Psoas muscle (tissue), 7 donors: ENCODE measurements at regions not wholly inside any gene's neighbourhood (a gene's known extent, or its start where the extent isn't known, plus 50 kb on each side); places are given as distances from the start of the nearest gene placed in this dataset.

Experiments
- ATAC-seq, 4 donors: fragments of 200-7000 bp; cut with Tn5 transposase; one replicate each; pipeline ENCODE4 v1.9.1; 2020; ENCODE audit warnings: moderate library complexity in 3 of 4, mild to moderate bottlenecking in 2 of 4
- DNase-seq, 2 donors: peaks; one replicate each; pipeline ENCODE4 v3.0.0-alpha.2; 2020
- H3K27ac ChIP-seq: fragments of 200-600 bp; one replicate; pipeline ENCODE4 v1.8.0; 2022
- H3K27me3 ChIP-seq, 3 donors: fragments of 200-600 bp in 1 of 3; one replicate each; pipeline versions ENCODE4 v1.6.1 to v1.8.0; 2013 to 2022; ENCODE audit warnings: low read length in 2 of 3, mild to moderate bottlenecking in 2 of 3, moderate library complexity in 1 of 3; ENCODE audit not compliant: insufficient read depth in 3 of 3
- H3K36me3 ChIP-seq, 2 donors: fragments of 200-600 bp in 1 of 2; one replicate each; pipeline versions ENCODE4 v1.6.1 to v1.8.0; 2013 to 2022; ENCODE audit warnings: low read depth in 1 of 2, mild to moderate bottlenecking in 1 of 2, moderate library complexity in 1 of 2; ENCODE audit not compliant: insufficient read depth in 1 of 2
- H3K4me1 ChIP-seq: fragments of 200-600 bp; one replicate; pipeline ENCODE4 v1.8.0; 2022
- H3K4me3 ChIP-seq: fragments of 200-600 bp; one replicate; pipeline ENCODE4 v1.8.0; 2022; ENCODE audit warnings: mild to moderate bottlenecking
- H3K9me3 ChIP-seq: fragments of 200-600 bp; one replicate; pipeline ENCODE4 v1.8.0; 2022
- WGBS, 3 donors: extraction: QIAGEN DNeasy Blood & Tissue Kit; methylation state at CpG; one replicate each; pipeline versions ENCODE4 v1.1.6 to v1.1.7; 2013; 5-methylcytosine and 5-hydroxymethylcytosine counted together
- intact Hi-C, 2 donors: fragments of 100-400 bp; cut with DNase I; formaldehyde crosslinking; loops; one replicate each; pipeline versions ENCODE4 v1.11.0 to v1.14.2; 2022
- TF ChIP-seq, protein P1 (sequence below): fragments of 200-600 bp; IDR thresholded peaks from one replicate; pipeline ENCODE4 v1.8.0; 2022; ENCODE audit warnings: antibody characterized with exemption
- donor health status: healthy with polysubstance abuse.
- donor health status: DM: no; HTN: no; CAD: no; lungs with moderate emphysema.
- donor health status: Bipolar disorder and iron deficiency.
- donor health status: healthy.
- donor health status: DM: yes; HTN: yes; CAD: no.
- donor health status: DM: no; HTN: no; CAD: no.
- donor health status: DM: yes; HTN: yes; CAD: no.

DNA sequence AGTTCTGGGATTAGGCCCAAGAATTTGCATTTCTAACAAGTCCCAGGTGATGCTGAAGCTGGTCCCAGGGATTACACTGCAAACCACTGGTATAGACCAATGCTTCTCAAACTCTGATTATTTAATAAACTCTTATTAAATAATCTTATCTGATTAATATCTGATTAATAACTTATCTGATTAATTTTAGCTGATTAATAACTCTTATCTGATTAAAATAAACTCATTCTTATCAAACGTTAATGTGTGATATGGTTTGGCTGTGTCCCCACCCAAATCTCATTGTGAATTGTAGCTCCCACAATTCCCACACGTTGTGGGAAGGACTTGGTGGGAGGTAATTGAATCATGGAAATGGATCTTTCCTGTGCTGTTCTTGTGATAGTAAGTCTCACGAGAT, 78.6 kb upstream of the TANC2 start:
- no peak for DNase-seq
- TF ChIP-seq, protein P1, sequence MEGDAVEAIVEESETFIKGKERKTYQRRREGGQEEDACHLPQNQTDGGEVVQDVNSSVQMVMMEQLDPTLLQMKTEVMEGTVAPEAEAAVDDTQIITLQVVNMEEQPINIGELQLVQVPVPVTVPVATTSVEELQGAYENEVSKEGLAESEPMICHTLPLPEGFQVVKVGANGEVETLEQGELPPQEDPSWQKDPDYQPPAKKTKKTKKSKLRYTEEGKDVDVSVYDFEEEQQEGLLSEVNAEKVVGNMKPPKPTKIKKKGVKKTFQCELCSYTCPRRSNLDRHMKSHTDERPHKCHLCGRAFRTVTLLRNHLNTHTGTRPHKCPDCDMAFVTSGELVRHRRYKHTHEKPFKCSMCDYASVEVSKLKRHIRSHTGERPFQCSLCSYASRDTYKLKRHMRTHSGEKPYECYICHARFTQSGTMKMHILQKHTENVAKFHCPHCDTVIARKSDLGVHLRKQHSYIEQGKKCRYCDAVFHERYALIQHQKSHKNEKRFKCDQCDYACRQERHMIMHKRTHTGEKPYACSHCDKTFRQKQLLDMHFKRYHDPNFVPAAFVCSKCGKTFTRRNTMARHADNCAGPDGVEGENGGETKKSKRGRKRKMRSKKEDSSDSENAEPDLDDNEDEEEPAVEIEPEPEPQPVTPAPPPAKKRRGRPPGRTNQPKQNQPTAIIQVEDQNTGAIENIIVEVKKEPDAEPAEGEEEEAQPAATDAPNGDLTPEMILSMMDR: no peak
- Histone ChIP-seq H3K4me1 (peaks cover 4% of the 10 kb centered on the region), H3K27me3 (no peaks in the 10 kb centered on the region), H3K4me3 (no peak overlapping the region), H3K36me3 (no peaks in the 10 kb centered on the region), H3K27ac (no peak overlapping the region), H3K9me3 (no peaks in the 10 kb centered on the region)
- 80 to 83% (median 83%) methylated on average over 3 of the region's 3 CpGs for WGBS, 3 donors
- intact Hi-C loops: no loop called here
- ATAC-seq: no peak

DNA sequence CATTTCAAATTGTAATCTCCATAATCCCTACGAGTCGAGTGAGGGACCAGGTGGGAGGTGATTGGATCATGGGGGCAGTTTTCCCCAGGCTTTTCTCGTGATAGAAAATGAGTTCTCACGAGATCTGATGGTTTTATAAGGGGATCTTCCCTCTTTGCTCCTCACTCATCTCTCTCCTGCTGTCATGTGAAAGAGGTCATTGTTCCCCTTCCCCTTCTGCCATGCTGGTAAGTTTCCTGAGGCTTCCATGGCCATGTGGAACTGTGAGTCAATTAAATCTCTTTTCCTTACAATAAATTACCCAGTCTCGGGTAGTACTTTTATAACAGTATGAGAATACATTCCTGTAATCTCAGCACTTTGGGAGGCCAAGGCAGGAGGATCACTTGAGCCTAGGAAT, 76.7 kb upstream of the MARCHF10 start:
- H3K27me3 ChIP-seq: no peaks in the 10 kb centered on the region
- 80 to 86% (median 82%) methylated on average over 5 of the region's 5 CpGs for WGBS, 3 donors
- H3K27ac ChIP-seq: no peak overlapping the region

DNA sequence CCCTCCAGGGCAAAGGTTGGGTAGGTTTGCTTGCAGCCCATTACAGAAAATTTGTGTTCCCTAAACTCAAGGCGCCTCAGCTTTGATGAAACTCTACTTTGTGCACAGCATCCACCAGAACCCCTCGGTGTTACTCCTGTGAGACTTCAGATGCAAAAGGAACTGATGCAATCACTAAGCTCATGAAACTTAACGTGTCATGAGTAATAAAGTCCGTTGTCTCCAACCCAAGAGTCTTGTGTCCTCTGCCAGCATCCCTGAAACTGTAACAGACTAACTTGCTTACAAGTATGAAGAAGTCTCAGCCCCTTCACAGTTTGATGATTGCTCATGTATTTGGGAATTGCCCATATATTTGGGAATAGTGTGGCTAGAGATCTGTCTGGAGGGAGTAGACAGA, 74.8 kb upstream of the MARCHF10 start:
- H3K4me3 ChIP-seq: no peak overlapping the region
- H3K9me3 ChIP-seq: no peaks in the 10 kb centered on the region
- ATAC-seq: no peak
- H3K27me3 ChIP-seq: no peaks in the 10 kb centered on the region
- H3K27ac ChIP-seq: no peak overlapping the region
- no peaks in the 10 kb centered on the region for H3K36me3 ChIP-seq
- WGBS, 3 donors: 52 to 65% (median 59%) methylated on average over 4 of the region's 4 CpGs
- TF ChIP-seq, protein P1: no peak
- H3K4me1 ChIP-seq: no peaks in the 10 kb centered on the region
- DNase-seq: no peak
- intact Hi-C loops: no loop called here

More for the DNA sequence above, 76.7 kb upstream of the MARCHF10 start:
- no peaks in the 10 kb centered on the region for H3K9me3 ChIP-seq
- H3K4me1 ChIP-seq: no peaks in the 10 kb centered on the region
- intact Hi-C loops: no loop called here
- DNase-seq (no peak), ATAC-seq (no peak)
- no peaks in the 10 kb centered on the region for H3K36me3 ChIP-seq
- H3K4me3 ChIP-seq: no peak overlapping the region
- TF ChIP-seq, protein P1: no peak

DNA sequence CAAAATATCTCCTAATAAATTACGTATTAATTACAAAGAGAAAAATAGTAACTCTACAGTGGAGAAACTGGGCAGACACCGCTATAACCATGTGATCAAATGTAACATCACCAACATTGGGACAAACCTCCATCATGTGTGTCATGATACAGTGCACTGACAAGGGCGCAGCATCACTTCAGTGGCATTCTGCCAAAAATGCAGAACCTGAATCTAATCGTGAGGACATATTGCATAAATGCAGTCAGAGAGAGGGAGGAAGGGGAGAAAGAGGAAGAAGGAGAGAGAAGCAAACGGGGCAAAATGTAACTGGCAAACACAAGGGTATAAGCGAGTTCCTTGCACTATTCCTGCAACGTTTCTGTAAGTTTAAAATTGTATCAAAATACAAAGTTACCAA, 74.2 kb upstream of the MARCHF10 start:
- 74 to 78% (median 77%) methylated on average over 7 of the region's 7 CpGs for WGBS, 3 donors
- H3K36me3 ChIP-seq: no peaks in the 10 kb centered on the region
- no peaks in the 10 kb centered on the region for H3K9me3 ChIP-seq
- no peaks in the 10 kb centered on the region for H3K4me1 ChIP-seq
- no peak overlapping the region for H3K27ac ChIP-seq
- intact Hi-C loops: no loop called here
- H3K27me3 ChIP-seq: no peaks in the 10 kb centered on the region
- DNase-seq (no peak), ATAC-seq (no peak)
- TF ChIP-seq, protein P1: no peak
- H3K4me3 ChIP-seq: no peak overlapping the region

DNA sequence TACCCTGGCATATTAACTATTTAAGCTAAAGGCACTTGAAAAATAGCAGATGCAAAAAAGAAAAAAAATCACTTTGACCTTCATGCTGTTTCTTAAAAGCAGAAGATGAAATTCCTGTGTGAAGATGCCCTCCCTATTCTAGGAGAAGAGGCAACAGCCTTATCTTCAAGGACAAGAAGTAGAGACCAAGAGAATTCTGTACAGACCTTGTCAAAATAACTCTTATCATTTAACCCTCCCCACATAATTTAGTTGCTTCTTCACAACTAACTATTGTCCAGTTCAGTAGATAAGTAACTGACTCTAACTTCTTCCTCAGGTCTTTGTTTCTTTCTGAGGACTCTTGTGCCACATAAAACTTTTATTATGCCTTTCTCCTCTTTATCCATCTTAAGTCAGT, 72.0 kb upstream of the MARCHF10 start:
- Histone ChIP-seq H3K27me3 (no peaks in the 10 kb centered on the region), H3K9me3 (no peaks in the 10 kb centered on the region), H3K27ac (no peak overlapping the region), H3K36me3 (no peaks in the 10 kb centered on the region), H3K4me1 (no peaks in the 10 kb centered on the region), H3K4me3 (no peak overlapping the region)
- DNase-seq (no peak), ATAC-seq (no peak)
- intact Hi-C loops: no loop called here
- TF ChIP-seq, protein P1: no peak
